ENCODE measurements at regions not wholly inside any gene's neighbourhood (a gene's known extent, or its start where the extent isn't known, plus 50 kb on each side); places are given as distances from the start of the nearest gene placed in this dataset.

- DNase-seq, result no peak
Observed at GRCh38 chr2:21690005-21690404, 566.2 kb downstream of the TDRD15 start.

DNA sequence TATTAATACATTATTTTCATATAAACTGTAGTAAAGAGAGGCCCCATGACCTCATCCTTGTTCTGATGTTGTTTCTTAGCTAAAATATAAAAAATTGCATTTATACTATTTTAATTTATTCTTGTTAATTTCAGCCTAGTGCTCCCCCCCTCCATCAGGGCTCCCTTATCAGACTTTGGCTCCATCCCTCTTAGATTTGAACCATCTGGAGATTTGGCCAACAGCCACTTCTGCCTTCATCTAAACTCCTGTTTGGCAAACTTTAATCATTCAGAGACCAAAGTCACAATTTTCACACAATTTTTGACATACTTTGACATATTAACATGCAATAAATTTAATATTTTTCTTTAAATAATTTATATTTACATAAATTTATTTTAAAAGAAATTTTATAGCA is 569.3 kb downstream of the TDRD15 start:
- Histone ChIP-seq H3K4me3 (ENCODE audit: insufficient read depth, low read depth, low read length) (no peak overlapping the region), H3K27me3 (ENCODE audit: control insufficient read depth, insufficient read depth, low read length) (no peaks in the 10 kb centered on the region), H3K36me3 (replicated peaks; ENCODE audit: control insufficient read depth, insufficient read depth, low read length) (no peaks in the 10 kb centered on the region)
- DNase-seq, result no peak

More at GRCh38 chr2:21690005-21690404, 566.2 kb downstream of the TDRD15 start:
- H3K4me3 ChIP-seq (ENCODE audit: insufficient read depth, low read depth, low read length), result no peak overlapping the region
- H3K36me3 ChIP-seq (replicated peaks; ENCODE audit: control insufficient read depth, insufficient read depth, low read length), result no peaks in the 10 kb centered on the region
- H3K27me3 ChIP-seq (ENCODE audit: control insufficient read depth, insufficient read depth, low read length), result no peaks in the 10 kb centered on the region

- H3K27me3 ChIP-seq (ENCODE audit: control insufficient read depth, insufficient read depth, low read length), result no peaks in the 10 kb centered on the region
- DNase-seq, result no peak
- H3K4me3 ChIP-seq (ENCODE audit: insufficient read depth, low read depth, low read length), result no peak overlapping the region
- no peaks in the 10 kb centered on the region for H3K36me3 ChIP-seq (replicated peaks; ENCODE audit: control insufficient read depth, insufficient read depth, low read length)
Observed at GRCh38 chr2:21694079-21694878, 570.5 kb downstream of the TDRD15 start.

DNA sequence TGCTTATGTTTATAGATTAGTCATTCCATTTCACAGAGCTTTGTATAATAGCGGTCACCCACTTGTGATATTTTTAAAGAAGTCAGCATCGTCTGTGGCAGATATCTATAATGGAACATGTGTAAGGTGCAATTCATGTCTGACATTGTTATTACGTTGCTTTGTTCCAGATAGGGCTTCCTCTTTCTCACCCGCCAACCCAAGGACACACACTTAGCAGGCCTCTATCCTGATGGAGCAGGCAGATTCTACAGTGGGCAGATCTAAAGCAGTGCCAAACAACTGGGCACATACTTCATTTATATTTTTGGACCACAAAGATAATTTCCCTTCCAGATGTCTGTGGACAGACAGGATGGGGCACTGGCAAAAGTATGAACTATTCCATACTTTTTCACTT is 573.1 kb downstream of the TDRD15 start:
- H3K4me3 ChIP-seq (ENCODE audit: insufficient read depth, low read depth, low read length), result no peak overlapping the region
- no peak for DNase-seq
- no peaks in the 10 kb centered on the region for H3K27me3 ChIP-seq (ENCODE audit: control insufficient read depth, insufficient read depth, low read length)
- no peaks in the 10 kb centered on the region for H3K36me3 ChIP-seq (replicated peaks; ENCODE audit: control insufficient read depth, insufficient read depth, low read length)

- DNase-seq, result no peak
Observed at GRCh38 chr2:21700644-21701043, 576.9 kb downstream of the TDRD15 start.

GRCh38 chr2:21710031-21710430 is 586.3 kb downstream of the TDRD15 start:
- no peaks in the 10 kb centered on the region for H3K27me3 ChIP-seq (ENCODE audit: control insufficient read depth, insufficient read depth, low read length)
- DNase-seq, result no peak
- H3K4me3 ChIP-seq (ENCODE audit: insufficient read depth, low read depth, low read length), result no peak overlapping the region
- H3K36me3 ChIP-seq (replicated peaks; ENCODE audit: control insufficient read depth, insufficient read depth, low read length), result no peaks in the 10 kb centered on the region

More at GRCh38 chr2:21700644-21701043, 576.9 kb downstream of the TDRD15 start:
- Histone ChIP-seq H3K4me3 (ENCODE audit: insufficient read depth, low read depth, low read length) (no peak overlapping the region), H3K36me3 (replicated peaks; ENCODE audit: control insufficient read depth, insufficient read depth, low read length) (no peaks in the 10 kb centered on the region), H3K27me3 (ENCODE audit: control insufficient read depth, insufficient read depth, low read length) (no peaks in the 10 kb centered on the region)

- Histone ChIP-seq H3K4me3 (ENCODE audit: insufficient read depth, low read depth, low read length) (no peak overlapping the region), H3K27me3 (ENCODE audit: control insufficient read depth, insufficient read depth, low read length) (no peaks in the 10 kb centered on the region), H3K36me3 (replicated peaks; ENCODE audit: control insufficient read depth, insufficient read depth, low read length) (no peaks in the 10 kb centered on the region)
- no peak for DNase-seq
Observed at GRCh38 chr2:21710496-21710895, 586.7 kb downstream of the TDRD15 start.

GRCh38 chr2:21715887-21716286 is 592.1 kb downstream of the TDRD15 start:
- H3K4me3 ChIP-seq (ENCODE audit: insufficient read depth, low read depth, low read length), result no peak overlapping the region
- no peak for DNase-seq
- no peaks in the 10 kb centered on the region for H3K27me3 ChIP-seq (ENCODE audit: control insufficient read depth, insufficient read depth, low read length)
- H3K36me3 ChIP-seq (replicated peaks; ENCODE audit: control insufficient read depth, insufficient read depth, low read length), result no peaks in the 10 kb centered on the region

DNA sequence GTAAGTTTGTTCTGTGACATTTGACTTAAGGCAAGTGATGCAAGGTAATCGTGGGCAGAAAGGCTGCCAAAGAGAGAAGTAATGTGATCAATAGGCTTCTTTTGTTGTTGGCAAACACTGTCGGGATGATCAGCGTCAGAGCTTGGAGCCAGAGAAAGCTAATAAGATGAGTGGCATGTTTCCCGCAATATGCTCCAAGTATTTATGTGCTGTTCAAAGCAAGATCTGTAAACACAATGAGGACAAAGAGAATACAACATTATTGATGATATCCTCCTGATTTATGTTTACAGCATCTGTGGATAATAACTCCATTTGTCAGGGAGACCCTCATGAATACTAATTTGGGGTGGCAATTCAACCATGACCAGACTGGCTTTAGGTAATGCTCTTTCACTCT is 603.3 kb downstream of the TDRD15 start:
- H3K4me3 ChIP-seq (ENCODE audit: insufficient read depth, low read depth, low read length), result no peak overlapping the region
- DNase-seq, result no peak
- no peaks in the 10 kb centered on the region for H3K36me3 ChIP-seq (replicated peaks; ENCODE audit: control insufficient read depth, insufficient read depth, low read length)
- H3K27me3 ChIP-seq (ENCODE audit: control insufficient read depth, insufficient read depth, low read length), result no peaks in the 10 kb centered on the region

DNA sequence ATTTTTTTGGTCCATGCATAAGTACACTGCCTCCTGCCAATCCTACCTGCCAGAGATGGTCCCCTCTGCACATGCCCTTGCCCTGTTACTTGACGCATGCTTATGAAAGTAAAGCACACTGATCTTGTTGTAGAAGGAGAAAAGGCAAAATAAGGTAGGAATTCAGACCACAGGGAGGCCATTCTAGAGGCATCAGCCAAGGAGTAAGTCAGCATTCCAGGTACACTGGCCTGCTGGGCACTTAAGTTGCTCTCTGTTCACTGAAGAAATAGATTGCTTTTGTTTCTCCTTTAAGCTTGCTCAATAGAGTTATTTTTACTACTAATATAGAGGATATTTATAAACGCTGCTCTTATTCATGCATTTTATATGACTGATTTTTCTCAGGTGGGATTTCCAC is 604.4 kb downstream of the TDRD15 start:
- peak; percentile 0 for DNase-seq
- Histone ChIP-seq H3K36me3 (replicated peaks; ENCODE audit: control insufficient read depth, insufficient read depth, low read length) (no peaks in the 10 kb centered on the region), H3K27me3 (ENCODE audit: control insufficient read depth, insufficient read depth, low read length) (no peaks in the 10 kb centered on the region), H3K4me3 (ENCODE audit: insufficient read depth, low read depth, low read length) (no peak overlapping the region)

DNA sequence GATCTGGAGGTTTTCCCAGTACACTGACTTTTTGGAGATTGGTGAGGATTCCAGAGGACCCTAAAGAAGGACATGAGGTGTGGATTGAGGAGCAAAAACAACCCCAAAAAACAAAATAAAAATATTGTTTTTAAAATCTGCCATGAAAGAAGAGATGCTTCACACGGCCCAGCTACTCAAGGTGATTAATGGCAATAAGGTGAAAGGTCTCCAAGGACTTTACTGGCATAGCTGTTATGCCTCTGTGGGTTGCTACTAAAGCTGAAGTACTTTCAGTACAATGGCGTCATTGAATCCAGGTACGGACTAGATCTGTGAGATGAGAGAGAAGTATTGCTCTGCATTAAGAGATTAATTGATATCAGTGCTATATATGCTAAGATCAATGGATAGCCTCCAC is 606.4 kb downstream of the TDRD15 start:
- no peaks in the 10 kb centered on the region for H3K36me3 ChIP-seq (replicated peaks; ENCODE audit: control insufficient read depth, insufficient read depth, low read length)
- DNase-seq, result no peak
- no peaks in the 10 kb centered on the region for H3K27me3 ChIP-seq (ENCODE audit: control insufficient read depth, insufficient read depth, low read length)
- no peak overlapping the region for H3K4me3 ChIP-seq (ENCODE audit: insufficient read depth, low read depth, low read length)

DNA sequence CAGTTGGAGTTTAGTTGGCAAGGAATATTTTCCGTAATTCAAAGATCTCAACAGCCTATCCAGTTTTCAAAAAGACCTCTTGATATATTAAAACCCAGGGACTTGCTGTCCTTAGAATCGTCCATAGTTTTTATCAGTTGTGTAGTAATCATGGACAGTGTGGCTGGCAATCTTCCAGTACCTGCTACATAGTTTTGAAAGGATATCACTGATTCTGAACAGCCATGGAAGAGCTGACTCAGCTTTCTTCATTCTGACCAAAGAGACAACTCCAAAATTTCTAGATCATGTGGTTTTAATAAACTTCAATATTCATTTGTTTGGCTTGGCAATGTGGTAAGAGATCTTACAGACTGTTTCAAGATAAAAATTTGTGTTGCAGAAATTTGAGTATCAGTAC is 616.7 kb downstream of the TDRD15 start:
- Histone ChIP-seq H3K36me3 (replicated peaks; ENCODE audit: control insufficient read depth, insufficient read depth, low read length) (no peaks in the 10 kb centered on the region), H3K27me3 (ENCODE audit: control insufficient read depth, insufficient read depth, low read length) (no peaks in the 10 kb centered on the region), H3K4me3 (ENCODE audit: insufficient read depth, low read depth, low read length) (no peak overlapping the region)
- DNase-seq, result no peak

DNA sequence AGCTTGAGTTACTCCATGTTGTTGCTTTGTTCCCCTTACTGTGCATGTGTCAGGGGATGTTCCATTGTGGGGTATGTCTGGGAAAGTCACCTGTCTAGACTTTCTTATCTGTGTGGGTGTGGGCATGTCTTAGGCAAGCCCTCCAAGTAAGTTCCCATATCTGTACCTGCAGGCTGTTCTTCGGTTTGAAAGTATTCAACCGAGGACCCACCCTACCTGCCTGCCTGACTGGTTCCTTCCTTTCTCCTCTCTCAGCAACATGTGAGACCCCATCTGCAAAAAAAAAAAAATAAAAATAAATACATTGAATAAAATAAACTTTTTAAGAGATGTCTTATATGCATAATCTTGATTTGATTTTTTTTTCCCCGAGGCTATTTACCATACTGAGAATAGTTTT is 622.7 kb downstream of the TDRD15 start:
- DNase-seq, result no peak
- Histone ChIP-seq H3K36me3 (replicated peaks; ENCODE audit: control insufficient read depth, insufficient read depth, low read length) (no peaks in the 10 kb centered on the region), H3K4me3 (ENCODE audit: insufficient read depth, low read depth, low read length) (no peak overlapping the region), H3K27me3 (ENCODE audit: control insufficient read depth, insufficient read depth, low read length) (no peaks in the 10 kb centered on the region)

DNA sequence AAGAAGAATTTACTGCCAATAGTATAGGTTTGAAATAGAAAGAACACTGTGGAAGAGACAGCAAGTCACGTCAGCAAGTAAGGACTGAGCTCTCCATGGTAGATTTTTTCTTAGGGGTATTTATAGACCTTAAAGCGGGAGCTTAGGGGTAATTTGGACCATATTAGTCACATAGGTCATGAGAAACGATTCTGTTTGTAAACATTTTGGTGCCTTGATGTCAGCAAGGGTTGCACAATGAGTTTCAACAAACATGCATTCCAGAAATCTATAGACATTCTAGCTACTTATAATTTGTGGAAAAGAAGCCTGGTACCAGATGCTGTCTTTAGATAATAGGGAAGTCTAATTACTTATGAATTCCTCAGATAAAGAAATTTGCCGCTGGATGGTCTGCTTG is 624.7 kb downstream of the TDRD15 start:
- no peak for DNase-seq
- H3K4me3 ChIP-seq (ENCODE audit: insufficient read depth, low read depth, low read length), result no peak overlapping the region
- H3K36me3 ChIP-seq (replicated peaks; ENCODE audit: control insufficient read depth, insufficient read depth, low read length), result no peaks in the 10 kb centered on the region
- no peaks in the 10 kb centered on the region for H3K27me3 ChIP-seq (ENCODE audit: control insufficient read depth, insufficient read depth, low read length)

GRCh38 chr2:21754164-21754788 is 630.5 kb downstream of the TDRD15 start:
- DNase-seq, result peak; percentile 0
- Histone ChIP-seq H3K36me3 (replicated peaks; ENCODE audit: control insufficient read depth, insufficient read depth, low read length) (no peaks in the 10 kb centered on the region), H3K27me3 (ENCODE audit: control insufficient read depth, insufficient read depth, low read length) (no peaks in the 10 kb centered on the region), H3K4me3 (ENCODE audit: insufficient read depth, low read depth, low read length) (no peak overlapping the region)

Data from H7 (cell line).